Tibial nerve (tissue), 3 donors: ENCODE measurements at regions not wholly inside any gene's neighbourhood (a gene's known extent, or its start where the extent isn't known, plus 50 kb on each side); places are given as distances from the start of the nearest gene placed in this dataset.
"Not testable (repeated sequence)": the region's sequence is repeated elsewhere in the genome, so short reads cannot be mapped to it uniquely, and the experiment has no call there.

Experiments
- POLR2A ChIP-seq, 2 donors: fragments of 450-650 bp; IDR thresholded peaks; one replicate each; pipeline ENCODE4 v1.6.1; 2017; ENCODE audit warnings: antibody characterized with exemption in 2 of 2, mild to moderate bottlenecking in 2 of 2, moderate library complexity in 2 of 2
- TF ChIP-seq, protein P1 (sequence below), 5 experiments: fragments of 200-600 bp in 3 of 5; fragments of 450-650 bp in 2 of 5; sonication (generic) in 3 of 5; IDR thresholded peaks; one replicate each; pipeline ENCODE4 v1.5.1; 2016 to 2019; ENCODE audit warnings: antibody characterized with exemption in 5 of 5, mild to moderate bottlenecking in 3 of 5, moderate library complexity in 2 of 5

DNA sequence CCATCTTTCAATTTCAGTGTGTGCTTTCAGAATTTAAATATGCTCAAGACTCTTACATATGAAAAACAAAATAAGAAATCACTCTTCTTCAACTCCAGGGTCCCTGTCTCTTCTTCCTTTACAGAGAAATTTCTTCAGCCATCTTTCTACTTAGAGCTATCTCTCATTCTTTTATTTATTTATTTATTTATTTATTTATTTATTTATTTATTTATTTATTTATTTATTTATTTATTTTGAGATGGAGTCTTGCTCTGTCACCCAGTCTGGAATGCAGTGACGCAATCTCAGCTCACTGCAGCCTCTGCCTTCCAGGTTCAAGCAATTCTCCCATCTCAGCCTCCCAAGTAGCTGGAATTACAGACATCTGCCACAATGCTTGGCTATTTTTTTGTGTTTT, 211.7 kb downstream of the DUSP10 start:
- TF ChIP-seq, protein P1, sequence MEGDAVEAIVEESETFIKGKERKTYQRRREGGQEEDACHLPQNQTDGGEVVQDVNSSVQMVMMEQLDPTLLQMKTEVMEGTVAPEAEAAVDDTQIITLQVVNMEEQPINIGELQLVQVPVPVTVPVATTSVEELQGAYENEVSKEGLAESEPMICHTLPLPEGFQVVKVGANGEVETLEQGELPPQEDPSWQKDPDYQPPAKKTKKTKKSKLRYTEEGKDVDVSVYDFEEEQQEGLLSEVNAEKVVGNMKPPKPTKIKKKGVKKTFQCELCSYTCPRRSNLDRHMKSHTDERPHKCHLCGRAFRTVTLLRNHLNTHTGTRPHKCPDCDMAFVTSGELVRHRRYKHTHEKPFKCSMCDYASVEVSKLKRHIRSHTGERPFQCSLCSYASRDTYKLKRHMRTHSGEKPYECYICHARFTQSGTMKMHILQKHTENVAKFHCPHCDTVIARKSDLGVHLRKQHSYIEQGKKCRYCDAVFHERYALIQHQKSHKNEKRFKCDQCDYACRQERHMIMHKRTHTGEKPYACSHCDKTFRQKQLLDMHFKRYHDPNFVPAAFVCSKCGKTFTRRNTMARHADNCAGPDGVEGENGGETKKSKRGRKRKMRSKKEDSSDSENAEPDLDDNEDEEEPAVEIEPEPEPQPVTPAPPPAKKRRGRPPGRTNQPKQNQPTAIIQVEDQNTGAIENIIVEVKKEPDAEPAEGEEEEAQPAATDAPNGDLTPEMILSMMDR (IDR thresholded peaks at IDR 0.05), result not testable (repeated sequence)
- not testable (repeated sequence) for TF ChIP-seq POLR2A (IDR thresholded peaks at IDR 0.05)
